ENCODE measurements at regions not wholly inside any gene's neighbourhood (a gene's known extent, or its start where the extent isn't known, plus 50 kb on each side); places are given as distances from the start of the nearest gene placed in this dataset.

DNA sequence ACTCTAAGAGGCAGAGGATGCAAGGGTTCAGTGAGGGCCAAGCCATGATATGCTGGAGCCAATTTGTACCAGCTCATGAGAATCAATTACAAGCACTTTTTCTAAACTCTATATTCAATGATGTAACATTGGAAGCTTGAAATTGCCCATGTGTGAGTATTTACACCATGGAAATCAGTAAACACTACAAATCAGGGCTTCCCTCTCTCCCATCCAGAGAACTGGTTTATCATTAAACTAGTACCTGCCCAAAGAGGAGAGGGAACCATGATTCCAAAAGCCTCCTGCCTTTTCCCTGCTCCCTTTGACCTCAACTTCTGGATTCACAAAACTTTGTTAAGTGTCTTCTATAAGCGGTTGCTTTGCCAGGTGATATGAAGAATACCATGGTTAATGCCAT is 52.5 kb upstream of the BICC1 start:
- TF ChIP-seq, protein P1, sequence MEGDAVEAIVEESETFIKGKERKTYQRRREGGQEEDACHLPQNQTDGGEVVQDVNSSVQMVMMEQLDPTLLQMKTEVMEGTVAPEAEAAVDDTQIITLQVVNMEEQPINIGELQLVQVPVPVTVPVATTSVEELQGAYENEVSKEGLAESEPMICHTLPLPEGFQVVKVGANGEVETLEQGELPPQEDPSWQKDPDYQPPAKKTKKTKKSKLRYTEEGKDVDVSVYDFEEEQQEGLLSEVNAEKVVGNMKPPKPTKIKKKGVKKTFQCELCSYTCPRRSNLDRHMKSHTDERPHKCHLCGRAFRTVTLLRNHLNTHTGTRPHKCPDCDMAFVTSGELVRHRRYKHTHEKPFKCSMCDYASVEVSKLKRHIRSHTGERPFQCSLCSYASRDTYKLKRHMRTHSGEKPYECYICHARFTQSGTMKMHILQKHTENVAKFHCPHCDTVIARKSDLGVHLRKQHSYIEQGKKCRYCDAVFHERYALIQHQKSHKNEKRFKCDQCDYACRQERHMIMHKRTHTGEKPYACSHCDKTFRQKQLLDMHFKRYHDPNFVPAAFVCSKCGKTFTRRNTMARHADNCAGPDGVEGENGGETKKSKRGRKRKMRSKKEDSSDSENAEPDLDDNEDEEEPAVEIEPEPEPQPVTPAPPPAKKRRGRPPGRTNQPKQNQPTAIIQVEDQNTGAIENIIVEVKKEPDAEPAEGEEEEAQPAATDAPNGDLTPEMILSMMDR (IDR thresholded peaks at IDR 0.05) = no peak
- TF ChIP-seq POLR2A (IDR thresholded peaks at IDR 0.05; ENCODE audit: low read depth) (no peak), EP300 (IDR thresholded peaks at IDR 0.05) (no peak)
